Suppressor macrophage (primary cell): ENCODE measurements at regions not wholly inside any gene's neighbourhood (a gene's known extent, or its start where the extent isn't known, plus 50 kb on each side); places are given as distances from the start of the nearest gene placed in this dataset.

ENCODE experiments used
- DNase-seq, 4 experiments: peaks; one replicate each; pipeline ENCODE4 v3.0.0-alpha.2; 2020 to 2022

DNA sequence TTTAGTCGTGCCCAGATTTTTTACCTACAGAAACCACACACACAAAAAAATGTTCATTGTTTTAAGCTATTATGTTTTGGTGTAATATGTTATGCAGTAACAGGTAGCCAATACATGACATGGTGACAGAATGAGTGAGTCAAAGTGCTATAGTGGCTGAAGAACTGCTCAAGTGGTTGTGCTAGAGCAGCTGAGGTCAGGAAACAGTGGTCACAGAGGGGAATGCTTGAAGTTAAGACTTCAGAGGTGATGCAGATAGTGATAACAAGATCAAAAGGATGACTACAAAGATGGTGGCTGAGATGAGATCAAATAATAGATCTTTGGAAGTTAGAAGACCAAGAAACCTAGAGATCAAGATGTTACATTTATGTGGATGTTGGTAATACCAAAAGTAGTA, 174.3 kb downstream of the KCNE4 start:
- DNase-seq, result no peak

DNA sequence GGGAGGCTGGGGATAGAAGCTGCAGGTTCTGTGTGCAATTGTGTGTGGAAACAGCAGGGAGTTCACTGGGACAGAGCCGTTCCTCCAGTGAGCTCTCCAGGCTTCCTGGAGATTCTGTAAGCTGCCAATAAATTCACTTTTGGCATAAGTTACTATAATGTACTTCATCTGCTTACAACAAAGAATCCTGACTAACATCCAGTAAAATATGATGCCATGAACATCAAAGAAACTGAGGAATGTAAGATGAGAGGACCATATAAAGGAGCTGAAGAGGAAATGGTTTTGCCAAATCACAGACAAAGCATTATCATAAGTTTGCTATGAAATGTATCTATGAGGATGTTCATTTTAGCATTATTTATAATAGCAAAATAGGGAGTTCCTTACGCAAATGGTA, 175.3 kb downstream of the KCNE4 start:
- DNase-seq, result no peak

DNA sequence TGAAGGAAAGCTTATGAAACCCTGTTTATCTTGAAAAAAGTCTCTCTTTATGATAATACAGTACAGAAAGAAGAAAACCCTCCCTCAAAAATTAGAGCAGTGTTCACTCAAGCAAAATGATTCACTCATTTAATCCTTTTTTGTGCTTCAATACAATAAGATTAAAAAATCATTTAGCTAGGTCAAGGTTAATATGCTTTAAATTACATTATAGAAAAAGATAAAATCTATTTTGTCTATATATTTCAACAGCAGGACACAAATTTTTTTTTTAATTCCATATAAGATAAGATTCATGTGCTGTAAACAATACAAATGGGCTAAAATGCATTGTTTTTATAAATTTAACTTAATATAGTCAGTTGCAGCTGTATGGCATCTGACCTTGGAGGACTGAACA, 176.9 kb downstream of the KCNE4 start:
- DNase-seq, result no peak

DNA sequence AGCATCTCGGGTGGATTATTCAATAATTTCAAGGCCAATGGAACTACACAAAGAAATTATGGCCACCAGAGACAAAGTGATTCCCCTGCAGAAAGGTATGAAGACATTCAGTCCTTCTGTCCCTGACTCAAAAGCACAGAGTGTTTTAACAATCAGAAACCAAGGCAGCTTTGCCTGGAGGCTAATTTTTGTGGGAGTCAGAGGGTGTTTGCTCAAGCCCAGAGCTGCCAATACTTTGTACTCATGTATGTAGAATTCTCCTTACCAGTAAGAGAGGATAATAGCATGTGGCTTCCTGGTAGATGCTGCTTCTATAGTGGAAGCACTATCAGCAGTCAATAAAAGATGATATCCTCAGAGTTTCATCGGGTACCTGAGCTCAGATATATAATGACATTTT, 178.4 kb downstream of the KCNE4 start:
- no peak for DNase-seq

DNA sequence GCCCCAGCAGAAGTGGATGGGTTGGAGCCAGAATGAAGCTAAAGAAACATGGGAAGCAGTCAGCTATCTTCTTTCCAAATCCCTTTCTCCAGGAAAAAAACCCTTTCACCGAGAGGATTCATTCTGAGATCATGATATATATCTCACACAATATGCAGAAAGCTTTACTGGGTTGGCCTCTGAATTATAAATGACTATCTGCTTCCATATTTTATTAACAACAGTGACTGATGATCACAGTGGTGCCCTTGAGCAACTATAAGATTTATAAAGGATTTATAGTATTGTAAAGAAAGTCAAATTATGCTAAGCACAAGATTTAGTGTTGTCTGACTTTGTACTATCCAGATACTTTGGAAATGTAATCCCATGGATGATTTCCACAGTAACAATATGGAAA, 180.3 kb downstream of the KCNE4 start:
- no peak for DNase-seq

DNA sequence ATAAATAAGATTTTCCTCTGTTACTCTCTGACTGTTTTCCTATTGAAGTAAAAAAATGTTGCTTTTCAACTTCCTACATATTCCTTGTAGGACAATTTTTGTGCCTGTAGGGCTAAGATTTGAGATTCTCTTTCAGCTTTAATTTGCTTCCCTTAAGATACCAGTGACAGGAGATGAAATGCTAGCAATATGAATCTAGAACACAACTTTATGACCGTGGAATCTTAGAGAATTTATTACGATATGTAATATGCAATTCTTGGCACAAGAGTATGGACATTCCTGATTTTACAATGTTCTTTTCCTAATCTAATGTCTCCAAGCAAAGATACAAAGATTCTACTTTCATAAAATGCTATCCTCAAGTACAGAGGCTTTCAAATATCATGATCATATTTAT, 180.9 kb downstream of the KCNE4 start:
- DNase-seq, result no peak

DNA sequence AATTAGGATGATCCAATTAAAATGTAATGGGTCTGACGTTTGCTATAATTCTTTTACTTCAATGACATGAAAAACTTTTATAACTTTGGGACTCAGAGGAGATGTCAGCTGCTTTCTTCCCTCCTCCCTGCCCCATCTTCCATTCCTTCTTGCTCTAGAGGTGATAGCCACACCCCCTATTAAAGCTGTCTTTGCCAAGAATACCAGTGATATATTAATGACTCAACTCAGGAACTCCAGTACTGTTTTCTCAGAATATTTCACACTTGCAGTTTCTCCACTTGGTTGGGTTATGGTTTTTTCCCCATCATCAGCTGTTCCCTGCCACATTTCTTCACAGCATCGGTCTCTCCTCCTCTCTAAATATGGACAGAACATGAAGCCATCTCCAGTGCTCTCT, 184.0 kb downstream of the KCNE4 start:
- DNase-seq, result no peak

DNA sequence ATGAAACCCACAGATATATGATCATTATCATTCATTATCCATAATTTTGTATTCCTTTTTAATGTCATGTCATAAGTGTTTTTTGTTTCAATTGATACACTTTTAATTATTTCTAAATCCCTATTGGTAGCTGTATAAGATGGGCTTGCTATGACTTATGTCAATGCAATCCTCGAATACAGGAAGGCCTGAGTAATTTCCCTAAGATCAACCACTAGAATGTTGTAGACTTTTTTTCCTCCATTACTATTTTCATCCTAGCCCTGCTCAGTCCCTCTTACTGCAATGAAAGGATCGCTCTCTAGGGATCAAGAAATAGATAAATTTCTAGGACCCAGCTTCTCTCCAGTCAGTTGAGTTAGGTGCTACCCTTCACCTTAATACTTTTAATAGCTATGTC, 186.3 kb downstream of the KCNE4 start:
- no peak for DNase-seq

DNA sequence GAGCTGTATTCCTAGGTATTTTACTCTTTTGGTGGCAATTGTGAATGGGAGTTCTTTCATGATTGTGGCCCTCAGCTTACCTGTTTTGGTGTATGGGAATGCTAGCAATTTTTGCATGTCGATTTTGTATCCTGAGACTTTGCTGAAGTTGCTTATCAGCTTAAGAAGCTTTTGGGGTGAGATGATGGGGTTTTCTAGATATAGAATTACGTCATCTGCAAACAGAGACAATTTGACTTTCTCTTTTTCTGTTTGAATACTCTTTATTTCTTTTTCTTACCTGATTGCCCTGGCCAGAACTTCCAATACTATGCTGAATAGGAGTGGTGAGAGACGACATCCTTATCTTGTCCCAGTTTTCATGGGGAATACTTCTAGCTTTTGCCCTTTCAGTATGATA, 191.2 kb downstream of the KCNE4 start:
- no peak for DNase-seq

DNA sequence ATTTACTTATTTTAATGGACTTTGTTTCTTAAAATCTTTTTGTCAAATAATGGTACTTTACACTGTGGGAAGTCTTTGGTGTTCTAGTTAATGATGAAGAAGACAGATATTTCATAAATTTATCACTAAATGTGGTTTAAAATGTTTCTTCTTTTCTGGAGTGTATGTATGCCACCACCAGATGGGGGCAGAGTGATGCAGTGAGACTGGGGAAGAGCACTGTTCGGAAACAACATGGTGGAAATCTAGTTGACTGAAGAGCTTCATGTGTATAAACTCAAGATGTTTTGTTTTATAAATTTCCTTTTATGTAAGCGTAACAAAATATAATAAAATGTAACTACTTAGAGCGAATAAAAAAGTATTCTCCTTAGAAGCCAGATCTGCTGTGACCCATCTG, 195.1 kb downstream of the KCNE4 start:
- peak in 3 of 4 experiments; percentile 1 to 13 (median 1) for DNase-seq

DNA sequence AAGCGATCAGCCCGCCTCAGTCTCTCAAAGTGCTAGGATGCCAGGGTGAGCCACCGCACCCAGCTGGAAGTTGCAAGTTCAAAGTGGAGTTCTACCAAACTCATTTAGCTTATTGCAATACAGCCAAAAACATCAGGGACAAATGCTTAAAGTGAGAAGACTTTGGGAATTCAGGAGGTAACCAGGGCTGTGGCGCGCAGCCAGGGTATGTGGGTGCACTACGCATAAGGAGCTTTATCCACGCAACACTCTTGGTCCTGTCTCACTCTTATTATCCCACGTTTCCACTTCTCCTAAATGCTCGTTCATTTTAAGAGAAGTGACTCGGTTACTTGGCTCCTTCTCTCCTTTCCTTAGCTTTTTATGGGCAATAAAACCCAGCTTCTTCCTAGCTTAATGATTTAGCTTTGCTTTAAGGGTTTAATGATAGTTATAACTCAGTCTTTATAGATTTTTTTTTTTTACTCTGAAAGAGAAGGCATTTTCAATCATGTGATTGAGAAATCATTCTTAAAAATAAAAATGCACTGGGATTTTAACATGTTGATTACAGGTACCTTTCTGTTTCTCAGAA, 199.8 kb downstream of the KCNE4 start:
- DNase-seq, result no peak

DNA sequence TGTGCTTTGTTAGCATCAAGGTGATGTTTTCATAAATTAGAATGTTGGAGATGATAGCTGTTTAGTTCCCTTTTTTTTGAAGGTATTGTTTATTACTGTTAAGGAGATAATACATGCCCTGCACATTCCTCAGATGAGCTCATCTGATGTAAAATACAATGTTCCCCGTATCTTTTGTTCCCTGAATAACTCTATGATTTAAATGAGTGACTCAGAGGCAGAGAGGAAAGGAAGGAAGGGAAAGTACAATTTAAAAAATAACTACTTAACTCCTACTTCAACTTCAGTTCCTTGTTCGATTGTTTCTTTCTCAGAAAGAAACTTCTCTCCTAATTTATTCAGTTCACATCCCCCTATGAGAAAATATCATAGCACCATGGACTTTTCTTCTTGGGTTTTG, 208.7 kb downstream of the KCNE4 start:
- no peak for DNase-seq

DNA sequence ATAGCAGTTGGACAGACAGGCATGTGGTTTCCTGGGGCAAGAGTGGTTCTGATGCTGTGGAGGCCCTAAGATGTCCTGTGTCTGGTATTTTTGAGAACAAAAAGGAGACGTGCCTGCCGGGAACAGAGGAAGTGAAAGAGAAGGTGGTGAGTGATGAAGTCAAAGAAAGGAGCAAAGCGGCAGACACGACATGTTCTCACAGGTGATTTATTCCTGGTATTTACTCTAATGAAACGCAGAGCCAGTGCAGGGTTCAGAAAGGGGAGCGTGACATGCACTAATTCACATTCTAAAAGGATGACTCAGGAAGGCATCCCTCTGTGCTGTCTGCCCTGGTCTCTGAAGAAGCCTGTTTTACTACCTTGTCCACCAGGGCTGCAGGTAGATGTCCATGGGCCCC, 211.0 kb downstream of the KCNE4 start:
- no peak for DNase-seq

DNA sequence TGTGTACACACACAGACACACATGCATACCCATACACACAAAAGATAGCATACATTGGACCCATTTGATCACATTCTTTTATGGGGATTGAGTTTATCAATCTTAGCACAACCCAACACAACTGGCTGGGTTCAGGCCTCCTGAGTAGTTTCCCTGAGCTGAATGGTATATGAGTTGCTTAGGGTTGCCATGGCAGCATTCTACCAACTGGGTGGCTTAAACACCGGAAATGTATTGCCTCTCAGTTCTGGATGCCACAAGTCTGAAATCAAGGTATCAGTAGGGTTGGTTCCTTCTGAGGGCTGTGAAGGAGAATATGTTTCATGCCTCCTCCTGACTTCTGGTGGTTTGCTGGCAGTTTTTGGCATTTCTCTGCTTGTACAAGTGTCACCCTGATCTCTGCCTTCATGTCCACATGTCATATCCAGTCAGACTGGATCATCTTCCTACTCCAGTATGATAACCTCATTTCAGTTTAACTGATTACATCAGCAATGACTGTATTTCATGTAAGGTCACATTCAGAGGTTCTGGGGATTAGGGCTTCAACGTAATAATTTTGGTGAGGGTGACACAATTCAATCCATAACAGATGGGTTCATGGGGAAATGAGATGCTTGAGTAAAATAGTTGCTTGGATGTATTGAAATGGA, 212.7 kb downstream of the KCNE4 start:
- no peak for DNase-seq

DNA sequence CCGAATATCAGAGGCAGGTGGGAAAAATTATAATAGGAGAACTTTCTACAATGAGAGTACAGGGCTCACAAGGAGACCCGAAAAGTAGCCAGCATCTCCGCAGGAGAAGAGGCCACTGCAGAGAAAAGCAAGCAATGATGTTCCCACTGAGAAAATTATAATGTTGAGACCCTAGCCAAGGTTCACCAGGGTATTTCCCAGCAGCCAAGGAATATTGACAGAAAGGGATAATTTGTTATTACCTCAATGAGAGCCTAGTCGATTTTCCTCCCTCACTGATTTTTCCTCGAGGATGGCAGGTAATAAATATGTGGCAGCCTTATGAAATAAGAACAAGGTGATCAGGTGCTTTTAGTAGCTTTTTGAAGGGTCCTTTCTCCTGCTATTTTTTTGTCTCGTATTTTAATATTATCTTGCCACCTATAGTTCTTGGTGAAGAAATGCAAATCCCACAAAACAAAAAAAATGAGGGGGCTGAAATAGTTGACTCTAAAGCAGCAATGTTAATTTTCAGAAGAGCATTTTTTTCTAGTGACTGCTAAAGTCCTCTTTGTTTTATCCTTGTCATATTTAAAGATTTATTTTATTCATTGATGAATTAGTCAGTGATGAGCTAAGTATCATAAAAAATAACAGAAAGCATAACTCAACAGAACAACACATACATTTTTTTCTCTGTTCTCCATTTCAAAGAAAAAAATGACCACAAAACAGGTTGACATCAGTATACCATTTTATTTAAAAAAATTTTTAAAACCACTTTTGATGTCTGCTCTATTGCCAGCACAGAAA, 215.4 kb downstream of the KCNE4 start:
- no peak for DNase-seq

DNA sequence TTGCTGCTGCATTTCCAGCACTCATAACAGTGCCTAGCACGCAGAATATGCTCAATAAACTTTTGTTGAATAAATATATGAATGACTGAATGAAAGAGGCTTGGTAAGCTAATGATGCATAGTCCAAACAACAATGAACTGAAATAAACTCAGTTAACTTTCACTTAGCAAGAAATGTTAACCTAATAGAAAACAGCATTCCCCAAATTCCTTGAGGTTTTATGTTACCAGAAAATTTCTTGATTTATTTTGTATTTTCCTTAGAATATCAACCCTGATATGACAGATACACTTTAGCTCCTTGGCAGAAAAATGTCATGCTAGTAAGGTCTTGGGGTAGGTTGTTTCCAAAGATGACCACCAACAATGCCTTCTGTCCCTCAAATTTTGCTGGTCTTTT, 217.4 kb downstream of the KCNE4 start:
- DNase-seq, result no peak

DNA sequence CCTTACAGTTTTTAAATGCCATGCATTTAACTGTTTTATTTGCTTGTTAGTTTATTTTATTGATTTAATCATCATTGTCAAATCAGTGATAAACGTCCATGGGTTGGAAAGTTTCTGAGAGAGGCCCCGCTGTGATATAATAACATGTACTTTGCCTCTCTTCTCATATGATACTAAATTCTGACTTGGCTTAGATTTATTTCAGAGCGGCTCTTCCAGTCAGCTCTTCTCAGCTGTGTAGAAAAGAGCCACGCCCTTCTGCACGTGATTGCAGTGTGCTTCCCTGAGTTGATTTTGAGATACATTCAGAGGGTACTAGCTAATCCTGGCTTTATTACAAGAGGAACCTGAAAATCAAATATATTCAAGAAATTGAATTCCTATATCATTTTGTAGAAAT, 218.6 kb downstream of the KCNE4 start:
- no peak for DNase-seq

DNA sequence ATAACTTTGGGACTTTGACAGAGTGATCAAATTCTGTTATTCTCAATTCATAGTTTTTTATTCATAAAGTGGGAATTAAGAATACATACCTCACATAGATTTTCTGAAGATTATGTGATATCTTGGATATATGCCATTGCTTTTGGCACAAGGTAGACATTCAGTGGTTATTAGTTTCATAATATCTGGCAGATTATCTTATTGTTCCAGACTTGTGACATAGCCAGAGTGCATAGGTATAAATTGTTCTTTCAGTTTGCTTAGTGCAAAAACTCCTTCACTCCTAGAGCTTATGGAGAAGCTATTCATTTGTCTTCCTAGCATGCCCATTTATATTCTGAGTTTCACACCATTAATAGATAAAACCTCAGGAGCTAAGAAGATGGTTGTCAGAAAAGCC, 222.0 kb downstream of the KCNE4 start:
- no peak for DNase-seq

DNA sequence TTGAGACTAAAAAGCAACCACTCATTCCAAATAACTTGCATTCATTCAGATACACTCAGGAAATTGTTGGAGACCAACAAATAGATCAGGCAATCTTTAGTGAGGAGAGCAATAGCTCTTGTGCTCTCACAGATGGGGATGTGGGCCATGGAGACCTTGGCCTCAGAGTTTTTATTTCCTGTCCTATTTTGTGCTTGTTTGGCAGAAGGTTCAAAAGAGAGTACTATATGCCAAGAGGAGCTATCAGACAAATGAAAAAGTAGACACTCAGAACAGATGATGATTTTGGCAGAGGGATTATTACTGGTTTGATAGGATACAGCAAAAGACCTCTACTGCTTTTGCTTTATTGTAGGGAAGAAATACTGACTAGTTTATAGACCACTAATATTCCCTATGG, 230.2 kb downstream of the KCNE4 start:
- no peak for DNase-seq

DNA sequence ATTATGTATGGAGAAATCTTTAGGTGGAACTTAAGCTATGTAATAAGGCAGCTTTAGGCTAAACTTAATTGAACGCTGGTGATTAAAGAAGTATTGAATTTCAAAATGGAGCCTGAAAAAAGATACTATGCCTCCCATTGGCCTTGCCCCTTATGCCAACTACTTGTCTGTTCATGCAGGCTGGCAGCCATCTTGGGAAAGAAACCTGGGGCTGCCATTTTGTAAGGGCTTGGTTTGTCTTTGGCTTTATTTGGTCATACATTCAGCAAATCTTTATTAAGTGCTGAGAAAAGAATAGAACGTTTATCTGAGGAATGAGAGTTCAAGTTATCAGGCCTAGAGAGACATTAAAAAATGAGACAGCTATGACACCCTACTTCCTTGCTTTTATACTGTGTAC, 231.3 kb downstream of the KCNE4 start:
- DNase-seq, result no peak

DNA sequence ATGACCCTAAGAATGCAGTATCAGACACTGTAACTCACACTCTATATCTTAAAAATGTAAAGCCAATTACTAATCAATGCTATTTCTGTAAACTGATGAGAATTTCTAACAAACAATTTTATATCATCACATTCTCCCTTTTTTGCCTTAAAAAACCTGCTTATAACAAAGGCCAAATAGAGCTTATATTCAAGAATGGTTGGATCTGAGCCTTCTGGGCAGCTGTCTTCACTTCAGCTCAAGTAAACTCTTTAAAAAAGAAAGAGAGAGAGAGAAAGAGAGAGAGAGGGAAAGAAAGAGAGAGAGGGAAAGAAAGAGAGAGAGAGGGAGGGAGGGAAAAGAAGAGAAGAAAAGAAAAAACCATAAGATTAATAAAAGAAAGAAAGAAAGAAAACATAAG, 231.8 kb downstream of the KCNE4 start:
- no peak for DNase-seq

DNA sequence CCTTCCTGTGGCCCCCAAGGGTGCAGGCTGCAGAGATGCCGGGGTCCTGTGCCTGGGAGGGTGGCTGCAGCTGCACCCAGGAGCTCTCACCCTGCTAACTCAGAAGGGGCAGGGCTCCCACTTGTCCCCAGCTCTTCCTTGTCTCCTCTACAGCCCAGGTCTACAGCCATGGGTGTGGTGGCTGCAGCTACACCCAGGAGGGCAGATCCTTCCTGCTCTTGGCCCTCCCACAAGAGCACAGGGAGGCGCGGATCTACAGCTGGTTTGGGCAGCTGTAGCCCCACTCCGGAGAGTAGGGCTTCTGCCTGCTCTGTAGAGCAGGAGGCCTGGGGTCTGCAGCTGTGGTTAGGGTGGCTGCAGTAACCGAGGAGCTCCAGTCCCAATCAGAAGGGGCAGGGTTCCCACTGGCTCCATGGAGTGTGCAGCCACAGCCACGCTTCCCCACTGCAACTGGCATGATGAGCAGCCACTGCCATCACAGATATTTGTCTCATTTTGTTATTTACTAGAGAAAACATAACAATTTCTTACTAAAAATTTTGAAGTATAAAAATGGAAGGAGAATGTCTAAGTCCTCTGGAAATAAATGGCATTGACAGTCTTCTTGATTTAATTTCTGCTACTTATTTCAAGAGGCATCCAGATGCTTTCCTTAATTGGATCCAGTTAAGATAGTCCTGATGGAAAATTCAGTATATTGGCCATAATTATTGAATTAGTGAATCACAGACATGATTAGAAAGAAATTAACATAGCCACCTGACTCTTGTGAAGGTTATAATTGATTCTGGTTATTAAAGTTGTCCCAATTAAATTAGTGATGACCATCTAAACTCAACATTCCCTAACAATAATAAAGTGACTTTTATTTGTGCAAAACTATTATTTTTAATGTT, 233.6 kb downstream of the KCNE4 start:
- no peak for DNase-seq

DNA sequence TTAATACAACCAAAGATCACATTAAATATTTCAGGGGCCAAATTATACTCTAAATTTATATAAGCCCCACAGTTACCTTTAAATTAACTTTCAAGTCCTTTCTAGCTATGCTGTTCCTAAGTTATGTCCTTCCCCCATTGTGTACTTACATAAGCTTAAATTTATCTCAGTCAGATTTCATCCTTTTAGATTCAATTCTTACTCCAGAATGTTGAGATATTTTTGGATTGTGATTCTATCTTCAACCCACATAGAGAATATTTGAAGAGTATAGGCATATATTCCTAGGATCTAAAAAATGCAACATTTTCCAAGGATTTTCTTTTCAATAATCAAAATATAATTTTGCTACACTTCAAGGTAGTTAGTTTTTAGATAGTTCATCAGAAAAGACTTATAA, 242.8 kb downstream of the KCNE4 start:
- no peak for DNase-seq
